ENCODE measurements at regions not wholly inside any gene's neighbourhood (a gene's known extent, or its start where the extent isn't known, plus 50 kb on each side); places are given as distances from the start of the nearest gene placed in this dataset.
"Not testable (repeated sequence)": the region's sequence is repeated elsewhere in the genome, so short reads cannot be mapped to it uniquely, and the experiment has no call there.

- DNase-seq (ENCODE audit: extremely low spot score, insufficient read length, low read depth) (no peak), FAIRE-seq (no peak)
Observed at GRCh38 chr5:135149956-135150723, 116.1 kb upstream of the PITX1 start.

GRCh38 chr5:135149229-135149955 lies 115.4 kb upstream of the PITX1 start:
- DNase-seq (ENCODE audit: extremely low spot score, insufficient read length, low read depth) (no peak), FAIRE-seq (no peak)

- DNase-seq (ENCODE audit: extremely low spot score, insufficient read length, low read depth) (no peak), FAIRE-seq (no peak)
Observed at GRCh38 chr5:135147294-135148090, 113.5 kb upstream of the PITX1 start.

GRCh38 chr5:135145985-135146384 lies 112.0 kb upstream of the PITX1 start:
- no peak for FAIRE-seq
- DNase-seq (ENCODE audit: extremely low spot score, insufficient read length, low read depth) = no peak

GRCh38 chr5:135143682-135144081 lies 109.7 kb upstream of the PITX1 start:
- FAIRE-seq; DNase-seq (ENCODE audit: extremely low spot score, insufficient read length, low read depth): not testable (repeated sequence)

GRCh38 chr5:135141303-135142268 lies 107.6 kb upstream of the PITX1 start:
- no peak for FAIRE-seq
- no peak for DNase-seq (ENCODE audit: extremely low spot score, insufficient read length, low read depth)

GRCh38 chr5:135140446-135141204 lies 106.6 kb upstream of the PITX1 start:
- no peak for DNase-seq (ENCODE audit: extremely low spot score, insufficient read length, low read depth)
- FAIRE-seq = no peak

- FAIRE-seq = no peak
- no peak for DNase-seq (ENCODE audit: extremely low spot score, insufficient read length, low read depth)
Observed at GRCh38 chr5:135139381-135140134, 105.5 kb upstream of the PITX1 start.

- FAIRE-seq (no peak), DNase-seq (ENCODE audit: extremely low spot score, insufficient read length, low read depth) (no peak)
Observed at GRCh38 chr5:135138116-135138850, 104.3 kb upstream of the PITX1 start.

- DNase-seq (ENCODE audit: extremely low spot score, insufficient read length, low read depth) = no peak
- no peak for FAIRE-seq
Observed at GRCh38 chr5:135137146-135137915, 103.3 kb upstream of the PITX1 start.

GRCh38 chr5:135136546-135136945 lies 102.5 kb upstream of the PITX1 start:
- no peak for DNase-seq (ENCODE audit: extremely low spot score, insufficient read length, low read depth)
- FAIRE-seq = no peak

GRCh38 chr5:135135530-135136226 lies 101.7 kb upstream of the PITX1 start:
- no peak for DNase-seq (ENCODE audit: extremely low spot score, insufficient read length, low read depth)
- FAIRE-seq = no peak

- FAIRE-seq = no peak
- DNase-seq (ENCODE audit: extremely low spot score, insufficient read length, low read depth) = no peak
Observed at GRCh38 chr5:135134691-135135381, 100.8 kb upstream of the PITX1 start.

- FAIRE-seq (no peak), DNase-seq (ENCODE audit: extremely low spot score, insufficient read length, low read depth) (no peak)
Observed at GRCh38 chr5:135133698-135134515, 99.9 kb upstream of the PITX1 start.

GRCh38 chr5:135133181-135133580 lies 99.2 kb upstream of the PITX1 start:
- DNase-seq (ENCODE audit: extremely low spot score, insufficient read length, low read depth) (no peak), FAIRE-seq (no peak)

Measured in GM18507 (cell line).